Parathyroid adenoma (tissue), 2 donors: ENCODE measurements at regions not wholly inside any gene's neighbourhood (a gene's known extent, or its start where the extent isn't known, plus 50 kb on each side); places are given as distances from the start of the nearest gene placed in this dataset.

ENCODE experiments used
- H2AFZ ChIP-seq: fragments of 300-600 bp; sonication (generic); one replicate; pipeline ENCODE4 v1.7.0; 2017; ENCODE audit warnings: antibody characterized with exemption, mild to moderate bottlenecking
- H3K27ac ChIP-seq: fragments of 300-600 bp; sonication (generic); one replicate; pipeline ENCODE4 v1.7.0; 2017
- H3K27me3 ChIP-seq: fragments of 300-600 bp; sonication (generic); one replicate; pipeline ENCODE4 v1.7.0; 2017; ENCODE audit warnings: low read length; ENCODE audit not compliant: control insufficient read depth, insufficient read depth
- H3K36me3 ChIP-seq: fragments of 300-600 bp; sonication (generic); one replicate; pipeline ENCODE4 v1.7.0; 2017; ENCODE audit warnings: low read length; ENCODE audit not compliant: control insufficient read depth, insufficient read depth
- H3K4me1 ChIP-seq: fragments of 300-600 bp; sonication (generic); one replicate; pipeline ENCODE4 v1.7.0; 2017; ENCODE audit warnings: control low read depth
- H3K4me2 ChIP-seq: fragments of 300-600 bp; sonication (generic); one replicate; pipeline ENCODE4 v1.7.0; 2017; ENCODE audit warnings: low read length
- H3K4me3 ChIP-seq: fragments of 300-600 bp; sonication (generic); one replicate; pipeline ENCODE4 v1.7.0; 2017; ENCODE audit warnings: low read depth, low read length
- H3K79me2 ChIP-seq: fragments of 300-600 bp; sonication (generic); one replicate; pipeline ENCODE4 v1.7.0; 2017; ENCODE audit warnings: control low read depth
- H3K9ac ChIP-seq: fragments of 300-600 bp; sonication (generic); one replicate; pipeline ENCODE4 v1.7.0; 2017; ENCODE audit warnings: mild to moderate bottlenecking
- H3K9me3 ChIP-seq: fragments of 300-600 bp; sonication (generic); one replicate; pipeline ENCODE4 v1.7.0; 2017; ENCODE audit warnings: low read length; ENCODE audit not compliant: control insufficient read depth
- CTCF ChIP-seq: fragments of 300-600 bp; sonication (generic); IDR thresholded peaks from one replicate; pipeline ENCODE4 v1.7.0; 2017; ENCODE audit warnings: antibody characterized with exemption, mild to moderate bottlenecking
- donor health status: primary hyperparathyroidism.

- no peak for TF ChIP-seq CTCF
- Histone ChIP-seq H3K9ac (no peak overlapping the region), H3K4me2 (no peak overlapping the region), H3K4me1 (peaks cover 6% of the 10 kb centered on the region), H3K27me3 (no peaks in the 10 kb centered on the region), H3K4me3 (no peak overlapping the region), H3K79me2 (no peaks in the 10 kb centered on the region), H2AFZ (no peak overlapping the region), H3K9me3 (no peaks in the 10 kb centered on the region), H3K27ac (no peak overlapping the region), H3K36me3 (no peaks in the 10 kb centered on the region)
These were observed 107.0 kb downstream of the FAM76B start for GRCh38 chr11:95682552-95682951.

- Histone ChIP-seq H3K27ac (no peak overlapping the region), H3K9me3 (no peaks in the 10 kb centered on the region), H3K36me3 (no peaks in the 10 kb centered on the region), H2AFZ (no peak overlapping the region), H3K27me3 (no peaks in the 10 kb centered on the region), H3K9ac (no peak overlapping the region), H3K79me2 (no peaks in the 10 kb centered on the region), H3K4me1 (peaks cover 6% of the 10 kb centered on the region), H3K4me2 (no peak overlapping the region), H3K4me3 (no peak overlapping the region)
- no peak for TF ChIP-seq CTCF
These were observed 109.2 kb downstream of the FAM76B start for GRCh38 chr11:95680169-95680929.

- H3K36me3 ChIP-seq = no peaks in the 10 kb centered on the region
- H3K79me2 ChIP-seq = no peaks in the 10 kb centered on the region
- H3K27ac ChIP-seq = no peak overlapping the region
- no peak overlapping the region for H3K4me3 ChIP-seq
- no peak overlapping the region for H3K4me2 ChIP-seq
- no peaks in the 10 kb centered on the region for H3K9me3 ChIP-seq
- H3K4me1 ChIP-seq = peaks cover 6% of the 10 kb centered on the region
- H3K9ac ChIP-seq = no peak overlapping the region
- no peak for TF ChIP-seq CTCF
- H2AFZ ChIP-seq = no peak overlapping the region
- H3K27me3 ChIP-seq = no peaks in the 10 kb centered on the region
These were observed 110.6 kb downstream of the FAM76B start for GRCh38 chr11:95678988-95679387.

GRCh38 chr11:95676308-95676707, 113.3 kb downstream of the FAM76B start:
- peaks cover 6% of the 10 kb centered on the region for H3K4me1 ChIP-seq
- H3K4me2 ChIP-seq = no peak overlapping the region
- H2AFZ ChIP-seq = no peak overlapping the region
- H3K79me2 ChIP-seq = no peaks in the 10 kb centered on the region
- H3K9me3 ChIP-seq = no peaks in the 10 kb centered on the region
- H3K27me3 ChIP-seq = no peaks in the 10 kb centered on the region
- H3K27ac ChIP-seq = no peak overlapping the region
- H3K9ac ChIP-seq = no peak overlapping the region
- no peaks in the 10 kb centered on the region for H3K36me3 ChIP-seq
- no peak overlapping the region for H3K4me3 ChIP-seq
- no peak for TF ChIP-seq CTCF

- Histone ChIP-seq H3K4me3 (no peak overlapping the region), H3K9me3 (no peaks in the 10 kb centered on the region), H3K9ac (no peak overlapping the region), H3K79me2 (no peaks in the 10 kb centered on the region), H3K4me2 (no peak overlapping the region), H3K27me3 (no peaks in the 10 kb centered on the region), H3K4me1 (peaks cover under 1% of the 10 kb centered on the region), H3K27ac (no peak overlapping the region), H2AFZ (no peak overlapping the region), H3K36me3 (no peaks in the 10 kb centered on the region)
- no peak for TF ChIP-seq CTCF
These were observed 114.0 kb downstream of the FAM76B start for GRCh38 chr11:95675585-95675984.
